ENCODE measurements at regions not wholly inside any gene's neighbourhood (a gene's known extent, or its start where the extent isn't known, plus 50 kb on each side); places are given as distances from the start of the nearest gene placed in this dataset.
A peak's percentile ranks its signal among the peaks of the same experiment; 100 is the strongest.
"Not testable (repeated sequence)": the region's sequence is repeated elsewhere in the genome, so short reads cannot be mapped to it uniquely, and the experiment has no call there.

GRCh38 chr12:13350381-13350780 lies 153.9 kb downstream of the EMP1 start:
- no peak for DNase-seq (ENCODE audit: low read depth in 3 of 3)

GRCh38 chr12:13348464-13348863 lies 151.9 kb downstream of the EMP1 start:
- no peak for DNase-seq (ENCODE audit: low read depth in 3 of 3)

GRCh38 chr12:13347241-13348043 lies 150.9 kb downstream of the EMP1 start:
- DNase-seq (ENCODE audit: low read depth in 3 of 3), result peak in 2 of 3 experiments; percentile 3 to 8

GRCh38 chr12:13345722-13346121 lies 149.2 kb downstream of the EMP1 start:
- no peak for DNase-seq (ENCODE audit: low read depth in 3 of 3)

GRCh38 chr12:13343375-13343774 lies 146.8 kb downstream of the EMP1 start:
- no peak for DNase-seq (ENCODE audit: low read depth in 3 of 3)

GRCh38 chr12:13342971-13343370 lies 146.4 kb downstream of the EMP1 start:
- no peak for DNase-seq (ENCODE audit: low read depth in 3 of 3)

- DNase-seq (ENCODE audit: low read depth in 3 of 3), result no peak
Observed at GRCh38 chr12:13340149-13340548, 143.6 kb downstream of the EMP1 start.

- no peak for DNase-seq (ENCODE audit: low read depth in 3 of 3)
Observed at GRCh38 chr12:13339538-13339937, 143.0 kb downstream of the EMP1 start.

GRCh38 chr12:13339091-13339490 lies 142.6 kb downstream of the EMP1 start:
- DNase-seq (ENCODE audit: low read depth in 3 of 3), result no peak

- DNase-seq (ENCODE audit: low read depth in 3 of 3), result no peak
Observed at GRCh38 chr12:13337791-13338190, 141.3 kb downstream of the EMP1 start.

GRCh38 chr12:13336216-13336615 lies 139.7 kb downstream of the EMP1 start:
- no peak for DNase-seq (ENCODE audit: low read depth in 3 of 3)

- DNase-seq (ENCODE audit: low read depth in 3 of 3), result no peak
Observed at GRCh38 chr12:13328535-13328934, 132.0 kb downstream of the EMP1 start.

GRCh38 chr12:13326076-13326475 lies 129.6 kb downstream of the EMP1 start:
- no peak for DNase-seq (ENCODE audit: low read depth in 3 of 3)

GRCh38 chr12:13325037-13325436 lies 128.5 kb downstream of the EMP1 start:
- not testable (repeated sequence) for DNase-seq (ENCODE audit: low read depth in 3 of 3)

- DNase-seq (ENCODE audit: low read depth in 3 of 3), result no peak
Observed at GRCh38 chr12:13318231-13319015, 121.9 kb downstream of the EMP1 start.

- DNase-seq (ENCODE audit: low read depth in 3 of 3), result no peak
Observed at GRCh38 chr12:13316587-13317246, 120.2 kb downstream of the EMP1 start.

- no peak for DNase-seq (ENCODE audit: low read depth in 3 of 3)
Observed at GRCh38 chr12:13313886-13314285, 117.4 kb downstream of the EMP1 start.

GRCh38 chr12:13311551-13311950 lies 115.0 kb downstream of the EMP1 start:
- no peak for DNase-seq (ENCODE audit: low read depth in 3 of 3)

- no peak for DNase-seq (ENCODE audit: low read depth in 3 of 3)
Observed at GRCh38 chr12:13307143-13307816, 110.8 kb downstream of the EMP1 start.

- no peak for DNase-seq (ENCODE audit: low read depth in 3 of 3)
Observed at GRCh38 chr12:13304924-13305323, 108.4 kb downstream of the EMP1 start.

GRCh38 chr12:13299457-13299856 lies 102.9 kb downstream of the EMP1 start:
- no peak for DNase-seq (ENCODE audit: low read depth in 3 of 3)

- no peak for DNase-seq (ENCODE audit: low read depth in 3 of 3)
Observed at GRCh38 chr12:13293096-13293495, 96.6 kb downstream of the EMP1 start.

Data from stimulated activated CD4-positive, alpha-beta T cell treated with anti-CD3 and anti-CD28 coated beads, TNF-alpha, amount 100 ng/mL, for 4 hours (primary cell).